ENCODE measurements at regions not wholly inside any gene's neighbourhood (a gene's known extent, or its start where the extent isn't known, plus 50 kb on each side); places are given as distances from the start of the nearest gene placed in this dataset.
"Not testable (repeated sequence)": the region's sequence is repeated elsewhere in the genome, so short reads cannot be mapped to it uniquely, and the experiment has no call there.

DNA sequence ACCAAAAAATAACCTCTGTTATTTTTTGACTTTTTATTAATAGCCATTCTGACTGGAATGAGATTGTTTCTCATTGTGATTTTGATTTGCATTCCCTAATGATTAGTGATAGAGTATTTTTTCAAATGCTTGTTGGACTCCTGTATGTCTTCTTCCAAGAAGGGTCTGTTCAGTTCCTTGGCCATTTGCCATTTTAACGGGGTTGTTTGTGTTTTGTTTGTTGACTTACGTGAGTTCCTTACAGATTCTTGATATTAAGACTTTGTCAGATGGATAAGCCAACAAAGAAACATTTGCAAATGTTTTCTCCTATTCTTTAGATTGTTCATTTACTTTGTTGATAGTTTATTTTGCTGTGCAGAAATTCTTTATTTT, 651.6 kb upstream of the LRFN5 start:
- DNase-seq (ENCODE audit: low read depth): no peak
- no peak overlapping the region for H3K4me3 ChIP-seq (ENCODE audit: control insufficient read depth, low read depth, low read length)
- no peak for TF ChIP-seq CTCF (IDR thresholded peaks at IDR 0.05; ENCODE audit: control insufficient read depth, insufficient read depth, low read depth, low read length, missing control alignments)

GRCh38 chr14:40954448-40955130, 652.1 kb upstream of the LRFN5 start:
- H3K4me3 ChIP-seq (ENCODE audit: control insufficient read depth, low read depth, low read length); DNase-seq (ENCODE audit: low read depth): not testable (repeated sequence)

GRCh38 chr14:40944521-40944920, 662.2 kb upstream of the LRFN5 start:
- no peak for TF ChIP-seq CTCF (IDR thresholded peaks at IDR 0.05; ENCODE audit: control insufficient read depth, insufficient read depth, low read depth, low read length, missing control alignments)
- no peak for DNase-seq (ENCODE audit: low read depth)
- H3K4me3 ChIP-seq (ENCODE audit: control insufficient read depth, low read depth, low read length): no peak overlapping the region

- H3K4me3 ChIP-seq (ENCODE audit: control insufficient read depth, low read depth, low read length): no peak overlapping the region
- TF ChIP-seq CTCF (IDR thresholded peaks at IDR 0.05; ENCODE audit: control insufficient read depth, insufficient read depth, low read depth, low read length, missing control alignments): no peak
- no peak for DNase-seq (ENCODE audit: low read depth)
These were observed 669.8 kb upstream of the LRFN5 start for GRCh38 chr14:40936861-40937260.

- no peak overlapping the region for H3K4me3 ChIP-seq (ENCODE audit: control insufficient read depth, low read depth, low read length)
- TF ChIP-seq CTCF (IDR thresholded peaks at IDR 0.05; ENCODE audit: control insufficient read depth, insufficient read depth, low read depth, low read length, missing control alignments): no peak
- DNase-seq (ENCODE audit: low read depth): no peak
These were observed 686.3 kb upstream of the LRFN5 start for GRCh38 chr14:40920380-40920779.

DNA sequence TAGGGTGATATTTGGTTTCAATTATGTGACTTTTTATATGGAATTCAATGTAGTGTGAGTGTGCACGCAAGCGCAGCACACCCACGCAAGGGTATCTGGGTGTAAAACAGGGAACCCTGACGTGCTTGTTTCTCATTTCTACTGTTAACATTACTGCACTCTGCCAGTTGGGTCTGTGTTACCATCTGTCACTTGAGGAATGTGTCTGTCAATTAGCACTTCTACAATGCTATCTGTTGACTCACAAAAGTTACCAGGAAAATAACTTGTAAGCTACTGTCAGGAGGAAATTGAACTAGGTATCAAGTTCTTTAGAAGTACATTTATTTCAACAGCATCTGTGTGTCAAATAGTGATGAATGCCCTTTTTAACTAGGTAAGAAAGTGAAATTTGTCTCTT, 695.5 kb upstream of the LRFN5 start:
- no peak for DNase-seq (ENCODE audit: low read depth)
- H3K4me3 ChIP-seq (ENCODE audit: control insufficient read depth, low read depth, low read length): no peak overlapping the region
- TF ChIP-seq CTCF (IDR thresholded peaks at IDR 0.05; ENCODE audit: control insufficient read depth, insufficient read depth, low read depth, low read length, missing control alignments): no peak

DNA sequence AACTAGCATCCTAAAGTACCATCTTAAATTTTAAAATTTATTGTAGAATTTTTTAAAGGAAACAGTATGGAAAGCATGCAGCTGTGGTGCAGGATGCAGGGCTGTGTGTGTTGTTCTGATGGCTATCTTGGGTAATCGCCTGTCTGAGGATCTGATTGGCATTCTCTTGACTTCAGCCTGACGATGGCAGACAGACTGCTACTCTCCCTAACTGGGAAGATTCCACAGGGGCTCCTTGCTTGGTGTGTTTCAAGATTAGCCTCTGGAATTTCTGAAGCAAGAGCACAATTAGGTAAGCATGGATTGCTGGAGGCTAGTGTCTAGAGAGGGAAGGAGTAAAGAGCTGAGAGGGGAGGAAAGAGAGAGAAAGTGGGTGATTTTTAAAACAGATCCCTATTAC, 696.8 kb upstream of the LRFN5 start:
- no peak for DNase-seq (ENCODE audit: low read depth)
- no peak for TF ChIP-seq CTCF (IDR thresholded peaks at IDR 0.05; ENCODE audit: control insufficient read depth, insufficient read depth, low read depth, low read length, missing control alignments)
- H3K4me3 ChIP-seq (ENCODE audit: control insufficient read depth, low read depth, low read length): no peak overlapping the region

All from AG09309 (cell line).